Sigmoid colon (tissue), 4 donors: ENCODE measurements at regions not wholly inside any gene's neighbourhood (a gene's known extent, or its start where the extent isn't known, plus 50 kb on each side); places are given as distances from the start of the nearest gene placed in this dataset.

Experiments used
- EP300 ChIP-seq, 4 donors: sonication (generic); formaldehyde crosslinking; IDR thresholded peaks; one replicate each; pipeline ENCODE4 v1.6.1; 2017; ENCODE audit warnings: antibody characterized with exemption in 4 of 4
- POLR2A ChIP-seq, 2 donors: fragments of 450-650 bp; IDR thresholded peaks; one replicate each; pipeline ENCODE4 v1.6.1; 2016; ENCODE audit warnings: antibody characterized with exemption in 2 of 2, mild to moderate bottlenecking in 2 of 2, moderate library complexity in 2 of 2
- POLR2AphosphoS5 ChIP-seq, 4 donors: sonication (generic); formaldehyde crosslinking; IDR thresholded peaks; one replicate each; pipeline ENCODE4 v1.6.1; 2017; ENCODE audit warnings: antibody characterized with exemption in 4 of 4
- TF ChIP-seq, protein P1 (sequence below), 4 experiments: fragments of 450-650 bp in 3 of 4; fragments of 200-600 bp in 1 of 4; IDR thresholded peaks; one replicate each; pipeline ENCODE4 v1.5.1; 2016 to 2019; ENCODE audit warnings: antibody characterized with exemption in 4 of 4, mild to moderate bottlenecking in 3 of 4, moderate library complexity in 2 of 4

DNA sequence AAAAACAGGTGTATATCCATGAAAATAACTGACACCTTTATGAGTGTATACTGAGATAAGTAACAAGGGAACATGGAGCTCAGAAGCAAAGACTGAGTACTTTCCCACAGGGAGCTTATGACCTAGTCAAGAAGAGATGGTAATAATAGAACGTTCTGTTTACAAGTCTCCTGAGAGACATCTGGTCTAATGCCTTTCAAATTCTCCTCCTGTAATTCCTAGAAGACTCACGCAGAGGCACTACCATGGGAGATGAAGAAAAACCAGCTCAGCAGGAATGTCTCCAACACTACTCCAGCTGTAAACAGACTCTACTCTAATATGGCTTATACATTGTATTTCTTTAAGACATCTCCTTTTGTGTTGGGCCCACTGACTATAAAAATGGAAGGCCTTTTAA is 503.6 kb upstream of the TUSC1 start:
- TF ChIP-seq, protein P1, sequence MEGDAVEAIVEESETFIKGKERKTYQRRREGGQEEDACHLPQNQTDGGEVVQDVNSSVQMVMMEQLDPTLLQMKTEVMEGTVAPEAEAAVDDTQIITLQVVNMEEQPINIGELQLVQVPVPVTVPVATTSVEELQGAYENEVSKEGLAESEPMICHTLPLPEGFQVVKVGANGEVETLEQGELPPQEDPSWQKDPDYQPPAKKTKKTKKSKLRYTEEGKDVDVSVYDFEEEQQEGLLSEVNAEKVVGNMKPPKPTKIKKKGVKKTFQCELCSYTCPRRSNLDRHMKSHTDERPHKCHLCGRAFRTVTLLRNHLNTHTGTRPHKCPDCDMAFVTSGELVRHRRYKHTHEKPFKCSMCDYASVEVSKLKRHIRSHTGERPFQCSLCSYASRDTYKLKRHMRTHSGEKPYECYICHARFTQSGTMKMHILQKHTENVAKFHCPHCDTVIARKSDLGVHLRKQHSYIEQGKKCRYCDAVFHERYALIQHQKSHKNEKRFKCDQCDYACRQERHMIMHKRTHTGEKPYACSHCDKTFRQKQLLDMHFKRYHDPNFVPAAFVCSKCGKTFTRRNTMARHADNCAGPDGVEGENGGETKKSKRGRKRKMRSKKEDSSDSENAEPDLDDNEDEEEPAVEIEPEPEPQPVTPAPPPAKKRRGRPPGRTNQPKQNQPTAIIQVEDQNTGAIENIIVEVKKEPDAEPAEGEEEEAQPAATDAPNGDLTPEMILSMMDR (IDR thresholded peaks at IDR 0.05): no peak
- TF ChIP-seq POLR2A (IDR thresholded peaks at IDR 0.05) (no peak), EP300 (IDR thresholded peaks at IDR 0.05) (no peak), POLR2AphosphoS5 (IDR thresholded peaks at IDR 0.05) (no peak)
